Retinal pigment epithelial cell (primary cell): ENCODE measurements at regions not wholly inside any gene's neighbourhood (a gene's known extent, or its start where the extent isn't known, plus 50 kb on each side); places are given as distances from the start of the nearest gene placed in this dataset.

ENCODE experiments used
- DNase-seq: peaks from one replicate; pipeline ENCODE4 v3.0.0-alpha.2; 2010; ENCODE audit warnings: low read depth
- H3K4me3 ChIP-seq: 2 replicates; pipeline ENCODE4 v1.5.1; 2011; ENCODE audit warnings: mild to moderate bottlenecking, low read length, control low read depth, moderate library complexity
- TF ChIP-seq, protein P1 (sequence below): conservative IDR thresholded peaks from 2 replicates; pipeline ENCODE4 v1.5.1; 2011; ENCODE audit warnings: low read depth, low read length, control low read depth, inconsistent platforms

DNA sequence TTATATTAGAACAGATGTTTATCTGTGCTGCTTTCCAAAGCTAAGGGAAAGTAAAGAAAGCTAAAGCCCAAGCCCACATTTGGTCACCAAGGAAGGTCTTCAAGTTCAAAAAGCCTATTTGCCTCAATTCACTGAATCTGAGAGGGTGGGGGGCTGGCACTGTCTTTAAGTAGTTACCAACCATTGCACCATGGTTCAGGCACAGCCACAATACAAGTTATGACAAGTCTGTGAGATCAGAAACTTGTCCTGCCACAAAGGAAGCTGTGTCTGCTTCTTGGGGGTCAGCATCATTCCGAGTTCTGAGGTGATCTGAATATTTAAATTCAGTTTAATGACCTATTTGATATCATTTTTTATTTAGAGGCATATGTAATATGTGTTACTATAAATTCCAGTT is 78.3 kb upstream of the OPRM1 start:
- no peak overlapping the region for H3K4me3 ChIP-seq
- TF ChIP-seq, protein P1, sequence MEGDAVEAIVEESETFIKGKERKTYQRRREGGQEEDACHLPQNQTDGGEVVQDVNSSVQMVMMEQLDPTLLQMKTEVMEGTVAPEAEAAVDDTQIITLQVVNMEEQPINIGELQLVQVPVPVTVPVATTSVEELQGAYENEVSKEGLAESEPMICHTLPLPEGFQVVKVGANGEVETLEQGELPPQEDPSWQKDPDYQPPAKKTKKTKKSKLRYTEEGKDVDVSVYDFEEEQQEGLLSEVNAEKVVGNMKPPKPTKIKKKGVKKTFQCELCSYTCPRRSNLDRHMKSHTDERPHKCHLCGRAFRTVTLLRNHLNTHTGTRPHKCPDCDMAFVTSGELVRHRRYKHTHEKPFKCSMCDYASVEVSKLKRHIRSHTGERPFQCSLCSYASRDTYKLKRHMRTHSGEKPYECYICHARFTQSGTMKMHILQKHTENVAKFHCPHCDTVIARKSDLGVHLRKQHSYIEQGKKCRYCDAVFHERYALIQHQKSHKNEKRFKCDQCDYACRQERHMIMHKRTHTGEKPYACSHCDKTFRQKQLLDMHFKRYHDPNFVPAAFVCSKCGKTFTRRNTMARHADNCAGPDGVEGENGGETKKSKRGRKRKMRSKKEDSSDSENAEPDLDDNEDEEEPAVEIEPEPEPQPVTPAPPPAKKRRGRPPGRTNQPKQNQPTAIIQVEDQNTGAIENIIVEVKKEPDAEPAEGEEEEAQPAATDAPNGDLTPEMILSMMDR: no peak
- DNase-seq: no peak

DNA sequence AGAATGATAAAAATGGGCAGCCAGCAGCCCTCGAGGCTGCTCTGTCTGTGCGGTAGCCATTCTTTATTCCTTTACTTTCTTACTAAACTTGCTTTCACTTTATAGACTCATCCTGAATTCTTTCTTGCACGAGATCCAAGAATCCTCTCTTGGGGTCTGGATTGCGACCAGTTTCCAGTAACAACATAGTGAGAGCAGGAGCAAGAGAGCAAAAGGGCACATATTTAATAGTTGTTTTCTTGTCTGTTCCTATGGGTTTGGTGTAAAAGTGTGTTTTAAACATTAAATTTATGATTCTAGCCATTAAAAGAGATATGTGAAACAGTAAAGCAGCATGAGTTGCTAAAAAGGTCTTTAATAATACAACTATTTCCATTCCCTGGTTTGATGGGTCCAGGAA is 78.8 kb upstream of the OPRM1 start:
- TF ChIP-seq, protein P1: no peak
- DNase-seq: no peak
- H3K4me3 ChIP-seq: no peak overlapping the region

DNA sequence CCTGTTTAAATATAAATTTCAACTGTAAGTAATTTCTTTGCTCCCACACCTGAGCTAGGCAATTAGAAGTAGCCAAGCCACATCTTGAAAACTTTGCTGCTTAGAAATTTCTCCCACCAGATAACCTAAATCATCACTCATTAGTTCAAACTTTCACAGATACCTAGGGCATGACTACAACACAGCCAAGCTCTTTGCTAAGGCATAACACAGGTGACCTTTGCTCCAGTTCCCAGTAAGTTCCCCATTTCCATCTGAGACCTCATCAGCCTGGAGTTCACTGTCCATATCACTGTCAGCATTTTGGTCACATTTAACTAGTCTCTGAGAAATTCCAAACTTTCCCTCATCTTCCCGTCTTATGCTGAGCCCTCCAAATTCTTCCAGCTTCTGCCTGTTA is 79.8 kb upstream of the OPRM1 start:
- no peak for DNase-seq
- TF ChIP-seq, protein P1: no peak
- no peak overlapping the region for H3K4me3 ChIP-seq

DNA sequence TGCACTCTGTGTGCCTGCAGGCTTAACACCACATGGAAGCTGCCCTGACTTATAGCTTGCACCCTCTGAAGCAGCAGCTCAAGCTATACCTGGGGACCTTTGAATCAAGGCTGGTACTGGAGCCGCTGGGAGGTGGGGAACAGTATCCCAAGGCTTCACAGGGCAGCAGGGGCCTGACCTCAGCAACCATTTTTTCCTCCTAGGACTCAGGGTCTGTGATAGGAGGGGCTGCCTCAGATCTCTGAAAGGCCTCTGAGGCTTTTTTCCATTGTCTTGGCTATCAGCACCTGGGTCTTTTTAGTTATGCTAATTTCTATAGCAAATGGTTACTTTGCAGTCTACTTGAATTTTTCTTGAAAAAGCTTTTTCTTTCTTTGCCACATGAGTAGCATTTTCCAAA is 80.2 kb upstream of the OPRM1 start:
- TF ChIP-seq, protein P1: no peak
- no peak for DNase-seq
- no peak overlapping the region for H3K4me3 ChIP-seq

DNA sequence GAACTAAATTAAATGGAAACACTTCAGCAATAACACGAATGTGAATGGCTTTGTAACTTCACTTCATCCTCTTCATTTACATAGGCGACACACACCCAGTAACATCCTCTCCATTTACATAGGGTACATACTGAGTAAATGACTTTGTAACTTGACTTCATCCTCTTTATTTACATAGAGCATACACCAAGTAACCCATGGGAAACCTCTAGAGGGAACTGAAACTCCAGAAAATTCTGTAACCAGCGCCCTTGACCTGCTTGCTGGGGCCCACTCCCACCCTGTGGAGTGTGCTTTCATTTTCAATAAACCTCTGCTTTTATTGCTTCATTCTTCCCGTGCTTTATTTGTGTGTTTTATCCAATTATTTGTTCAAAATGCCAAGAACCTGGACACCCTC is 81.6 kb upstream of the OPRM1 start:
- TF ChIP-seq, protein P1: no peak
- H3K4me3 ChIP-seq: no peak overlapping the region
- no peak for DNase-seq

DNA sequence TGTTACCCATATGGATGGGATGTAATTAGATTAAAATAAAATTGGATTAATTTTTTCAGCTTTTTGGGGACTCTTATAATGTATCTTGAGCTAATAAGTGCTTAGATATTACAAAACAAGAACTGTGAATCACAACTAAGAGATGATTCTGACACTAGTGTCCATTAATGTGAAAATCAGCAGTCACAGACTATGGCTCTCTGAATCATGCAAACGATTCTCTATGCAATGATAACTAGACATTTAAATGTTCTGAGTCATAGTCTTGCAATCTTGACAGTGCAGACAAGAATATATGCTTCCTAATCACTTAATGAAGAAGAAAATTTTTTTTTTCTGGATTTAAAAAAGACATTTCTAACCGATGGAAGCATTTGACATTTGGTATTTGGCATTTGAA is 82.2 kb upstream of the OPRM1 start:
- no peak overlapping the region for H3K4me3 ChIP-seq
- TF ChIP-seq, protein P1: no peak
- DNase-seq: no peak

DNA sequence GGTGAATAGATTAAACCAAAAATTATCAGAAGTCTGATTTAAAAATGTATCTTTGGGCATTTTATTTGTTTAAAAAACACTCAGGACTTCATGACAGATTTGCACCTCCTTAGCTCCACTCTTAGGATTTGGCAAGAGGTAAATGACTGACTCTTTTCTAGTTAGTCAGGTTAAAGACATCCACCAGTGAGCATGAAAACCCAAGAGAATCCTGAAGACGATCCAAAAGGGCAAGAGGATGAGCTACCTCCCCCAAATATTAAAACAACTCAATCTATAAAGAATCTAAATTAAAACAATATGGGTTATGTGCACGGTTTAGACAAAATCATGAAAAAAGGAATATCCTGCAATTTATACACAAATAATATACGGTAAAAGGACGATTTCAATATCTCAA is 89.4 kb upstream of the OPRM1 start:
- no peak overlapping the region for H3K4me3 ChIP-seq
- TF ChIP-seq, protein P1: no peak
- DNase-seq: no peak
